ENCODE measurements at regions not wholly inside any gene's neighbourhood (a gene's known extent, or its start where the extent isn't known, plus 50 kb on each side); places are given as distances from the start of the nearest gene placed in this dataset.

DNA sequence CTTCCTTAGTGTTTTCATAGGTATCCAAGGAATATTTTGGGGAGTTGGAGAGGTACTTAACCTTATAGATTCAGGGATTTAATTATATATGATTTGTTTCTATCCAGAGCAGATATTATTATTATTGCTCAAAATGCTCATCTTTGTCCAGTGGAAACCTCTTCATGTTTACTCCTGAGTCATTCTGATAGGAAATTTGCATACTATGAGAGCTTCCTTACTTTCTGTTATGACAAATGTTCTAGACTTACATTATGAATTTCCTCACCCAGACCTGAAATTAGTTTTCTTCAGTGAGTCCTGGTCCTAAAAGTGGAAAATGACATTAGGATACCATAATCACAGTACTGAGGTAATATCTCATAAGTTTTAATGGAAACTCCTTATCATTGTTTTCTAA lies 57.5 kb upstream of the PLPPR5 start:
- TF ChIP-seq TCF12 (IDR thresholded peaks at IDR 0.05; ENCODE audit: low read depth, low read length) = no peak
- TF ChIP-seq CTCF (IDR thresholded peaks at IDR 0.05 in 2 of 3, conservative IDR thresholded peaks at IDR 0.05 in 1 of 3; ENCODE audit: control insufficient read depth in 2 of 3, extremely low read depth in 1 of 3, insufficient read depth in 1 of 3, low read depth in 3 of 3, low read length in 3 of 3) = no peak

All from GM12878 (cell line).